ENCODE measurements at regions not wholly inside any gene's neighbourhood (a gene's known extent, or its start where the extent isn't known, plus 50 kb on each side); places are given as distances from the start of the nearest gene placed in this dataset.
A peak's percentile ranks its signal among the peaks of the same experiment; 100 is the strongest.
"Not testable (repeated sequence)": the region's sequence is repeated elsewhere in the genome, so short reads cannot be mapped to it uniquely, and the experiment has no call there.

DNA sequence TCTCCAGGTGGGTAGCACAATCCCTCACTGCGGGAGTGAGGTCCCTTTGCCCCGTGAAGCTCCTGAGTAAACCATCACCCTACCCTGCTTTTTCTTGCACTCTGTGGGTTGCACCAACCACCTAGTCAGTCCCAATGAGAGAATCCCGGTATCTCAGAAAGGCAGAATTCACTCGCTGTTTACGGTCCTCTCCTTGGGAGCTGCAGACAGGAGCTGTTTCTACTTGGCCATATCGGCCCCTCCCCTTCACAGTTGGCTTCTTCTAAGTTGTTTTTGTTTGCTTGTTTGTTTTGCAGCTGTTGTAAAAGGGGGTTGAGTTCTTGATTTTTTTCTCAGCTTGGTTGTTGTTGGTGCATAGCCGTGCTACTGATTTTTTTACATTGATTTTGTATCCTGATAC, 237.0 kb upstream of the RASA1 start:
- no peak for TF ChIP-seq Cebpa-rat (IDR thresholded peaks at IDR 0.05)
- no peaks in the 10 kb centered on the region for H4K20me1 ChIP-seq
- peaks cover 0 to 22% (median 0%) of the 10 kb centered on the region in 10 experiments; a peak in 5 of 20 replicates for H3K4me1 ChIP-seq
- no peaks in the 10 kb centered on the region for H3K27me3 ChIP-seq
- no peak overlapping the region for H3K27ac ChIP-seq
- H3K9ac ChIP-seq = no peak overlapping the region
- no peak overlapping the region for H3K4me3 ChIP-seq
- H3K4me2 ChIP-seq = no peak overlapping the region
- peaks cover 0 to 12% (median 0%) of the 10 kb centered on the region in 11 experiments; a peak in 3 of 22 replicates for H3K9me3 ChIP-seq (replicated peaks in 1 of 11)
- no peaks in the 10 kb centered on the region for H3K36me3 ChIP-seq

DNA sequence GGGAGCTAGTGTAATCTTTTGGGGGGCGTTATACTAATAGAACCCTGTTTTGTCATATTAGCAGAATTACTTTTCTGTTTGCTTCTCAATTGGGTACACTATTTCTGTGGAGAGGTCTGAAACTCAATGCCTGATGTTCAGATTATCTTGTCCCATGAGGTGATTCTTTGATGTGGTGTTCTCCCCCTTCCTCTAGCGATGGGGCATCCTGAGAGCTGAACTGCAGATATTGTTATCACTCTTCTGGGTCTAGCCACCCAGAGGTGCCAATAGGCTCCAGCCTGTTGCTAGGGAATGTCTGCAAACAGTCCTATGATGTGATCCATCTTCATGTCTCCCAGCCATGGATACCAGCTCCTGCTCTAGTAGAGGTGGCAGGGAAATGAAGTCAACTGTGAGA, 233.1 kb upstream of the RASA1 start:
- H3K9ac ChIP-seq = no peak overlapping the region
- peaks cover 0 to 11% (median 0%) of the 10 kb centered on the region in 10 experiments; a peak in 4 of 20 replicates for H3K4me1 ChIP-seq
- no peaks in the 10 kb centered on the region for H3K36me3 ChIP-seq
- no peak overlapping the region for H3K4me3 ChIP-seq
- peaks cover 6 to 23% (median 7%) of the 10 kb centered on the region in 11 experiments; a peak in 18 of 22 replicates for H3K9me3 ChIP-seq (replicated peaks in 1 of 11)
- no peak overlapping the region for H3K4me2 ChIP-seq
- no peaks in the 10 kb centered on the region for H3K27me3 ChIP-seq
- no peaks in the 10 kb centered on the region for H4K20me1 ChIP-seq
- H3K27ac ChIP-seq = no peak overlapping the region
- no peak for TF ChIP-seq Cebpa-rat (IDR thresholded peaks at IDR 0.05)

DNA sequence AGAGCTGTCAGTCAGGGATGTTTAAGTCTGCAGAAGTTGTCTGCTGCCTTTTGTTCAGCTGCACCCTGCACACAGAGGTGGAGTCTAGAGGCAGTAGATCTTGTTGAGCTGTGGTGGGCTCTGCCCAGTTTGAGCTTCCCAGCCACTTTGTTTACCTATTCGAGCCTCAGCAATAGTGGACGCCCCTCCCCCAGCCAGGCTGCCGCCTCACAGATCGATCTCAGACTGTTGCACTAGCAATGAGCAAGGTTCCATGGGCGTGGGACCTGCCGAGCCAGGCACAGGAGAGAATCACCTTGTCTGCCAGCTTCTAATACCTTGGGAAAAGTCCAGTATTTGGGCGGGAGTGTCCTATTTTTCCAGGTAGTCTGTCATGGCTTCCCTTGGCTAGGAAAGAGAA, 225.1 kb upstream of the RASA1 start:
- Histone ChIP-seq H3K4me1 (peaks cover 0 to 19% (median 0%) of the 10 kb centered on the region in 10 experiments; a peak in 4 of 20 replicates), H3K4me2 (no peak overlapping the region), H3K4me3 (no peak overlapping the region), H3K9ac (no peak overlapping the region), H4K20me1 (no peaks in the 10 kb centered on the region), H3K27me3 (no peaks in the 10 kb centered on the region), H3K36me3 (no peaks in the 10 kb centered on the region), H3K9me3 (replicated peaks in 1 of 11) (peaks cover 5 to 22% (median 14%) of the 10 kb centered on the region in 11 experiments; a peak in 18 of 22 replicates), H3K27ac (no peak overlapping the region)
- no peak for TF ChIP-seq Cebpa-rat (IDR thresholded peaks at IDR 0.05)

- H3K27ac ChIP-seq = no peak overlapping the region
- H3K27me3 ChIP-seq = no peaks in the 10 kb centered on the region
- peaks cover 26 to 49% (median 32%) of the 10 kb centered on the region in 11 experiments for H3K9me3 ChIP-seq (replicated peaks in 1 of 11)
- no peak for TF ChIP-seq Cebpa-rat (IDR thresholded peaks at IDR 0.05)
- no peak overlapping the region for H3K4me2 ChIP-seq
- H3K4me3 ChIP-seq = no peak overlapping the region
- H3K4me1 ChIP-seq = peaks cover 0 to 33% (median 0%) of the 10 kb centered on the region in 10 experiments; a peak in 7 of 20 replicates
- H4K20me1 ChIP-seq = no peaks in the 10 kb centered on the region
- H3K9ac ChIP-seq = no peak overlapping the region
- H3K36me3 ChIP-seq = no peaks in the 10 kb centered on the region
These were observed 219.5 kb upstream of the RASA1 start for GRCh38 chr5:87048156-87048555.

GRCh38 chr5:87049012-87049411, 218.7 kb upstream of the RASA1 start:
- H3K9me3 ChIP-seq (replicated peaks in 1 of 11) = peaks cover 22 to 45% (median 30%) of the 10 kb centered on the region in 11 experiments
- not testable (repeated sequence) for H3K4me2 ChIP-seq, H3K36me3 ChIP-seq

GRCh38 chr5:87051502-87052113, 216.1 kb upstream of the RASA1 start:
- Histone ChIP-seq H3K36me3 (no peaks in the 10 kb centered on the region), H3K9me3 (replicated peaks in 1 of 11) (peaks cover 19 to 41% (median 28%) of the 10 kb centered on the region in 11 experiments), H4K20me1 (no peaks in the 10 kb centered on the region), H3K4me1 (peaks cover 0 to 51% (median 0%) of the 10 kb centered on the region in 10 experiments; a peak in 7 of 20 replicates), H3K9ac (no peak overlapping the region), H3K4me3 (no peak overlapping the region), H3K4me2 (peak overlapping the region in 3 of 11 experiments; percentile 24 to 62 (median 34); a peak in 7 of 22 replicates), H3K27ac (peak overlapping the region in 2 of 11 experiments; percentile 65 to 73; a peak in 4 of 22 replicates), H3K27me3 (no peaks in the 10 kb centered on the region)
- TF ChIP-seq Cebpa-rat (IDR thresholded peaks at IDR 0.05) = no peak

More at GRCh38 chr5:87049012-87049411, 218.7 kb upstream of the RASA1 start:
- H3K4me1 ChIP-seq = peaks cover 0 to 41% (median 0%) of the 10 kb centered on the region in 10 experiments; a peak in 7 of 20 replicates
- not testable (repeated sequence) for H3K27me3 ChIP-seq, H3K9ac ChIP-seq, H3K4me3 ChIP-seq, H4K20me1 ChIP-seq, H3K27ac ChIP-seq

DNA sequence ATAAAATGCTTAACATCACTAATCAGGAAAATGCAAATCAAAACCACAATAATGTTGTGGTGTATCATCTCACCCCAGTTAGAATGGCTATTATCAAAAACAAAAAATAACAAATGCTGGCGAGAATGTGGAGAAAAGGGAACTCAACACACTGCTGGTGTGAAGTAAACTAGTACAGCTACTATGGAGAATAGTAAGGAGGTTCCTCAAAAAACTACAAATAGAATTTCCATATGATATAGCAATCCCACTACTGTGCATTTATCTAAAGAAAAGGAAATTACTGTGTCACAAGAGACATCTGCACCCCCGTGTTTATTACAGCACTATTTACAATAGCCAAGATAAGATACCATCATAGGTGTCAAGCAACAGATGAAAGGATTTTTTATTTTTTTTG, 214.5 kb upstream of the RASA1 start:
- no peak for TF ChIP-seq Cebpa-rat (IDR thresholded peaks at IDR 0.05)
- Histone ChIP-seq H3K4me1 (peaks cover 0 to 51% (median 0%) of the 10 kb centered on the region in 10 experiments; a peak in 7 of 20 replicates), H3K9me3 (replicated peaks in 1 of 11) (peaks cover 18 to 36% (median 25%) of the 10 kb centered on the region in 11 experiments), H3K36me3 (no peaks in the 10 kb centered on the region), H4K20me1 (no peaks in the 10 kb centered on the region), H3K27ac (peak overlapping the region in 4 of 11 experiments; percentile 20 to 73 (median 58); a peak in 7 of 22 replicates), H3K9ac (peak overlapping the region in 2 of 11 experiments; percentile 49 to 52; a peak in 3 of 22 replicates), H3K4me2 (peak overlapping the region in 3 of 11 experiments; percentile 27 to 62 (median 34); a peak in 4 of 22 replicates), H3K27me3 (no peaks in the 10 kb centered on the region), H3K4me3 (no peak overlapping the region)

- TF ChIP-seq Cebpa-rat (IDR thresholded peaks at IDR 0.05) = no peak
- no peaks in the 10 kb centered on the region for H3K36me3 ChIP-seq
- H3K9me3 ChIP-seq (replicated peaks in 1 of 11) = peaks cover 2 to 20% (median 8%) of the 10 kb centered on the region in 11 experiments; a peak in 21 of 22 replicates
- H3K4me3 ChIP-seq = no peak overlapping the region
- peak overlapping the region in 3 of 11 experiments; percentile 31 to 66 (median 37); a peak in 5 of 22 replicates for H3K4me2 ChIP-seq
- H3K4me1 ChIP-seq = peaks cover 0 to 51% (median 0%) of the 10 kb centered on the region in 10 experiments; a peak in 7 of 20 replicates
- H3K9ac ChIP-seq = peak overlapping the region in 1 of 11 experiments; percentile 42; a peak in 1 of 22 replicates
- H3K27ac ChIP-seq = peak overlapping the region in 4 of 11 experiments; percentile 34 to 73 (median 56); a peak in 6 of 22 replicates
- H3K27me3 ChIP-seq = no peaks in the 10 kb centered on the region
- H4K20me1 ChIP-seq = no peaks in the 10 kb centered on the region
These were observed 212.9 kb upstream of the RASA1 start for GRCh38 chr5:87054821-87055220.

GRCh38 chr5:87061046-87061445, 206.6 kb upstream of the RASA1 start:
- no peaks in the 10 kb centered on the region for H4K20me1 ChIP-seq
- no peaks in the 10 kb centered on the region for H3K36me3 ChIP-seq
- no peak for TF ChIP-seq Cebpa-rat (IDR thresholded peaks at IDR 0.05)
- H3K9me3 ChIP-seq (replicated peaks in 1 of 11) = peaks cover 0 to 28% (median 9%) of the 10 kb centered on the region in 11 experiments; a peak in 15 of 22 replicates
- H3K4me1 ChIP-seq = peaks cover 0 to 5% (median 0%) of the 10 kb centered on the region in 10 experiments; a peak in 3 of 20 replicates
- H3K27ac ChIP-seq = no peak overlapping the region
- no peak overlapping the region for H3K4me2 ChIP-seq
- H3K9ac ChIP-seq = no peak overlapping the region
- no peaks in the 10 kb centered on the region for H3K27me3 ChIP-seq
- no peak overlapping the region for H3K4me3 ChIP-seq

Measured in BLaER1 treated with 17β-estradiol and CSF1 and Interleukin-3, amounts not matched to agents 10 nM and 100 nM (cell line).